Astrocyte (in vitro differentiated cells and primary cell): ENCODE measurements at regions not wholly inside any gene's neighbourhood (a gene's known extent, or its start where the extent isn't known, plus 50 kb on each side); places are given as distances from the start of the nearest gene placed in this dataset.

ENCODE experiments used
- DNase-seq: peaks from one replicate; pipeline ENCODE4 v3.0.0-alpha.2; 2010; ENCODE audit warnings: low read depth
- FAIRE-seq: peaks from 2 replicates; lab custom pipeline; 2011; peaks lifted over from hg19 to GRCh38; lab: Jason Lieb, UNC
- H2AFZ ChIP-seq: 2 replicates; pipeline ENCODE4 v1.6.0; 2012; ENCODE audit warnings: low read depth, low read length, inconsistent platforms
- H3K27ac ChIP-seq: 2 replicates; pipeline ENCODE4 v1.5.1; 2011; ENCODE audit warnings: low read depth, low read length, inconsistent platforms
- H3K27me3 ChIP-seq: 2 replicates; pipeline ENCODE4 v1.6.0; 2011; ENCODE audit warnings: low read length, inconsistent platforms; ENCODE audit not compliant: insufficient read depth
- H3K36me3 ChIP-seq: 2 replicates; pipeline ENCODE4 v1.5.1; 2011; ENCODE audit warnings: low read length, inconsistent platforms; ENCODE audit not compliant: insufficient read depth
- H3K4me1 ChIP-seq: 2 replicates; pipeline ENCODE4 v1.5.1; 2011; ENCODE audit warnings: low read length, inconsistent platforms; ENCODE audit not compliant: insufficient read depth
- H3K4me2 ChIP-seq: 2 replicates; pipeline ENCODE4 v1.6.0; 2012; ENCODE audit warnings: low read length, inconsistent platforms
- H3K4me3 ChIP-seq: 2 replicates; pipeline ENCODE4 v1.5.1; 2011; ENCODE audit warnings: low read depth, mild to moderate bottlenecking, low read length, inconsistent platforms; ENCODE audit not compliant: insufficient read depth
- H3K79me2 ChIP-seq: 2 replicates; pipeline ENCODE4 v1.6.0; 2012; ENCODE audit warnings: mild to moderate bottlenecking, low read length, inconsistent platforms; ENCODE audit not compliant: insufficient read depth
- H3K9ac ChIP-seq: 2 replicates; pipeline ENCODE4 v1.6.0; 2012; ENCODE audit warnings: mild to moderate bottlenecking, low read length, inconsistent platforms
- H3K9me3 ChIP-seq: 2 replicates; pipeline ENCODE4 v1.5.1; 2012; ENCODE audit warnings: low read depth, mild to moderate bottlenecking, low read length, inconsistent platforms; ENCODE audit not compliant: insufficient read depth
- H4K20me1 ChIP-seq: 2 replicates; pipeline ENCODE4 v1.6.0; 2012; ENCODE audit warnings: low read length, inconsistent platforms; ENCODE audit not compliant: insufficient read depth
- H3K27ac Mint-ChIP-seq: one replicate; pipeline ENCODE4 v1.8.0; 2021; ENCODE audit warnings: mild to moderate bottlenecking, mixed read lengths; ENCODE audit not compliant: unreplicated experiment
- H3K27me3 Mint-ChIP-seq: one replicate; pipeline ENCODE4 v1.8.0; 2021; ENCODE audit warnings: low read depth, mixed read lengths; ENCODE audit not compliant: unreplicated experiment
- H3K36me3 Mint-ChIP-seq: one replicate; pipeline ENCODE4 v1.8.0; 2021; ENCODE audit warnings: low read depth, mixed read lengths; ENCODE audit not compliant: unreplicated experiment
- H3K4me1 Mint-ChIP-seq: one replicate; pipeline ENCODE4 v1.8.0; 2021; ENCODE audit warnings: low read depth, mixed read lengths; ENCODE audit not compliant: unreplicated experiment
- H3K4me3 Mint-ChIP-seq: one replicate; pipeline ENCODE4 v1.8.0; 2021; ENCODE audit warnings: mild to moderate bottlenecking, moderate library complexity, mixed read lengths; ENCODE audit not compliant: unreplicated experiment
- H3K9me3 Mint-ChIP-seq: one replicate; pipeline ENCODE4 v1.8.0; 2021; ENCODE audit warnings: mild to moderate bottlenecking, mixed read lengths; ENCODE audit not compliant: unreplicated experiment
- CTCF ChIP-seq: IDR thresholded peaks from 2 replicates; pipeline ENCODE4 v1.5.1; 2011; ENCODE audit warnings: low read depth, mild to moderate bottlenecking, inconsistent platforms, low read length, moderate library complexity; ENCODE audit not compliant: insufficient read depth
- EZH2 ChIP-seq: IDR thresholded peaks from 2 replicates; pipeline ENCODE4 v1.6.1; 2012; ENCODE audit warnings: mild to moderate bottlenecking, low read length, inconsistent platforms; ENCODE audit not compliant: insufficient read depth

GRCh38 chr4:110848787-110849186 lies 225.9 kb upstream of the PITX2 start:
- H3K9ac ChIP-seq: no peak overlapping the region
- Mint-ChIP-seq H3K36me3 (no peaks in the 10 kb centered on the region), H3K4me3 (no peak overlapping the region), H3K27ac (no peak overlapping the region), H3K9me3 (peaks cover 2% of the 10 kb centered on the region), H3K27me3 (no peaks in the 10 kb centered on the region), H3K4me1 (peaks cover 10% of the 10 kb centered on the region)
- H2AFZ ChIP-seq: no peak overlapping the region
- TF ChIP-seq CTCF (no peak), EZH2 (no peak)
- no peak for DNase-seq
- no peaks in the 10 kb centered on the region for H4K20me1 ChIP-seq
- H3K4me2 ChIP-seq: no peak overlapping the region
- peaks cover 5% of the 10 kb centered on the region for H3K27me3 ChIP-seq
- H3K9me3 ChIP-seq: no peaks in the 10 kb centered on the region
- no peak overlapping the region for H3K4me3 ChIP-seq
- no peak for FAIRE-seq
- no peaks in the 10 kb centered on the region for H3K4me1 ChIP-seq
- H3K79me2 ChIP-seq: no peaks in the 10 kb centered on the region
- H3K27ac ChIP-seq: no peak overlapping the region
- H3K36me3 ChIP-seq: no peaks in the 10 kb centered on the region

DNA sequence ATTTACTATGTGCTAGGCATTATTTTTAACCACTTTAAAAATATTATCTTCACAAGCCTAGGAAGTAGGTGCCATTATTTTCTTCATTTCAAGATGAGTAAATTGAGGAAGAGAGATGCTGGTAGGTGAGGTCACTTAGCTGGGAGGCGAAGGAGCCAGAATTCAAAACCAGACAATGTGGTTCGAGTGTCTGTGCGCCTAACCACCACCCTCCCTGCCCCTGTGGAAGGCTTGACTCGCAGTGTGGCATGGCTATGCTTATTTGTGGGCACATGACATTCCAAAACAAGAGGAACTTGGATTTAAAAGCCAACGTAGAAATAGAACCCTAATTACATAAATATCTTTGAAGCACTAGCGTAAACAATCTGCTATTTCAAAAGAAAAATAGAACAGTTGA lies 226.6 kb upstream of the PITX2 start:
- no peak overlapping the region for H2AFZ ChIP-seq
- DNase-seq: no peak
- no peaks in the 10 kb centered on the region for H3K36me3 ChIP-seq
- Mint-ChIP-seq H3K27ac (no peak overlapping the region), H3K4me1 (peaks cover 15% of the 10 kb centered on the region), H3K9me3 (no peaks in the 10 kb centered on the region), H3K27me3 (no peaks in the 10 kb centered on the region), H3K36me3 (no peaks in the 10 kb centered on the region), H3K4me3 (no peak overlapping the region)
- no peak for FAIRE-seq
- H3K9ac ChIP-seq: no peak overlapping the region
- H3K9me3 ChIP-seq: no peaks in the 10 kb centered on the region
- H3K4me1 ChIP-seq: no peaks in the 10 kb centered on the region
- no peak overlapping the region for H3K4me3 ChIP-seq
- H4K20me1 ChIP-seq: no peaks in the 10 kb centered on the region
- no peaks in the 10 kb centered on the region for H3K79me2 ChIP-seq
- H3K4me2 ChIP-seq: no peak overlapping the region
- no peak for TF ChIP-seq EZH2
- TF ChIP-seq CTCF: no peak
- peaks cover 5% of the 10 kb centered on the region for H3K27me3 ChIP-seq
- no peak overlapping the region for H3K27ac ChIP-seq

DNA sequence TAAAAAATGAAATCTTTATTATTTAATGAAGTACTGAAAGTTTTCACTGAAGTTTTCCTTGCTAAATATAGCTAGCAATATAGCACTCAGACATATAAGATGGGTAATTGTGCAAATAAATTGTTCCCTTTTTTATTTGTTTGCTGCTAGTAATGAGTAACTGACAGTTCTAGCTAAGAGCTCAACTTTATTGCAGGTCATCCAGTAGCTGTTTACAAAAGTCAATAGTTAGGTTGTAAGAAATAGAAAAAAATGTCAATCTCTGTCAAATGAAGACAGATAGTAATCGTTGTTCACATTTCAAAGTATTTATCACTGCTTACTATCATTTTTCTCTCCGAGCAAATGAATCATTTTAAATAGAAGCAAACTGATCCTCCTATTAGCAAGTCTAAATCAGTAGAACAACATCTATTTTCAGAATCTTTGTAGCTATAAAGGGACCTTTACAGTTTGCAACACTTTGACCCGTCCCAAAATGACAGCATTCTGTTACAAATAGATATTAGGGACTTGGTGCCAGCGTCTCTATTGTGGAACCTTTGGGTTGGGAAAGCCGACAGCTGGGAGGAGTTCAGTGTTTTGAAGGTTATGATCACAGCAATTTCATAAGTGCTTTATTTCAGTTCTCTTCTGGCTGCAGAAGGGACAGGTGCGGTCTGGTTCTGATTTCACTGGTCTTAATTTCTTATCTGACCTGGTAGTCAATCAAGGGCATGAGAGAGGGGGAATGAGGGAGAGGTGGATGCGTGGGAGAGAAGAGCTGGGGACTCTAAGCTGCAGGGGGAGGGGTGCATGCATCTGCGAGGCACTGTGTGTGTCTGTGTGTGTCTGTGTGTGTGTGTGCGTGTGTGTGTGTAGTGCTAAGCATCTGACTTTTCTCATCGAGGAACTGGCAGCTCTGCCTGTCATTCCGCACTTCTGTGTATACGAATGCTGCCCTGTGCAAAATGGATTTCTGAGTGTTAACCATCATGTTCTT lies 227.9 kb upstream of the PITX2 start:
- no peak overlapping the region for H2AFZ ChIP-seq
- H3K4me1 ChIP-seq: peaks cover 5% of the 10 kb centered on the region
- H3K9me3 ChIP-seq: no peaks in the 10 kb centered on the region
- Mint-ChIP-seq H3K4me1 (peaks cover 20% of the 10 kb centered on the region), H3K27me3 (no peaks in the 10 kb centered on the region), H3K27ac (no peak overlapping the region), H3K9me3 (no peaks in the 10 kb centered on the region), H3K36me3 (no peaks in the 10 kb centered on the region), H3K4me3 (no peak overlapping the region)
- no peak overlapping the region for H3K27ac ChIP-seq
- peaks cover 5% of the 10 kb centered on the region for H3K27me3 ChIP-seq
- H3K4me3 ChIP-seq: no peak overlapping the region
- no peaks in the 10 kb centered on the region for H3K79me2 ChIP-seq
- H3K9ac ChIP-seq: no peak overlapping the region
- no peak for TF ChIP-seq CTCF
- TF ChIP-seq EZH2: no peak
- H3K4me2 ChIP-seq: no peak overlapping the region
- no peak for DNase-seq
- no peaks in the 10 kb centered on the region for H3K36me3 ChIP-seq
- H4K20me1 ChIP-seq: no peaks in the 10 kb centered on the region
- FAIRE-seq: no peak
